Calu3 (cell line): ENCODE measurements at regions not wholly inside any gene's neighbourhood (a gene's known extent, or its start where the extent isn't known, plus 50 kb on each side); places are given as distances from the start of the nearest gene placed in this dataset.

Experiments
- BruUV-seq: library from RNA; stranded (reverse); fragments of 400-500 nt; replicated peaks from 2 replicates; lab custom pipeline; 2021; lab: Mats Ljungman, UMichigan
- CTCF ChIA-PET: fragments of 300-600 bp; sonication (Branson Sonifier 250); formaldehyde crosslinking; loops from one replicate; lab custom pipeline; 2022; ENCODE audit warnings: antibody characterized with exemption; lab: Charles Lee
- DNase-seq: peaks from one replicate; pipeline ENCODE4 v3.0.0; 2022
- H3K27ac Mint-ChIP-seq: one replicate; pipeline ENCODE4 v1.8.0; 2022; ENCODE audit warnings: mixed read lengths; ENCODE audit not compliant: unreplicated experiment
- H3K27me3 Mint-ChIP-seq: one replicate; pipeline ENCODE4 v1.8.0; 2022; ENCODE audit warnings: mixed read lengths; ENCODE audit not compliant: unreplicated experiment
- H3K36me3 Mint-ChIP-seq: one replicate; pipeline ENCODE4 v1.8.0; 2022; ENCODE audit warnings: mild to moderate bottlenecking, moderate library complexity, mixed read lengths; ENCODE audit not compliant: insufficient read depth, unreplicated experiment
- H3K4me1 Mint-ChIP-seq: one replicate; pipeline ENCODE4 v1.8.0; 2022; ENCODE audit warnings: mild to moderate bottlenecking, low read depth, mixed read lengths; ENCODE audit not compliant: unreplicated experiment
- H3K4me3 Mint-ChIP-seq: one replicate; pipeline ENCODE4 v1.8.0; 2022; ENCODE audit warnings: mild to moderate bottlenecking, low read depth, moderate library complexity, mixed read lengths; ENCODE audit not compliant: unreplicated experiment
- H3K9me3 Mint-ChIP-seq: one replicate; pipeline ENCODE4 v1.8.0; 2022; ENCODE audit warnings: low read depth, mixed read lengths; ENCODE audit not compliant: unreplicated experiment
- CTCF ChIP-seq: fragments of 200-600 bp; IDR thresholded peaks from one replicate; pipeline ENCODE4 v1.8.0; 2022; ENCODE audit warnings: antibody characterized with exemption; ENCODE audit not compliant: unreplicated experiment
- intact Hi-C: fragments of 100-400 bp; cut with micrococcal nuclease; formaldehyde crosslinking; loops from one replicate; pipeline ENCODE4 v1.10.0; 2022; ENCODE audit not compliant: unreplicated experiment

GRCh38 chr6:82068721-82069120 is 178.8 kb downstream of the IBTK start:
- CTCF ChIA-PET, result no interaction called here
- H3K9me3 Mint-ChIP-seq, result no peaks in the 10 kb centered on the region
- TF ChIP-seq CTCF, result no peak

GRCh38 chr6:82066991-82067411 is 180.5 kb downstream of the IBTK start:
- Mint-ChIP-seq H3K9me3 (no peaks in the 10 kb centered on the region), H3K36me3 (no peaks in the 10 kb centered on the region), H3K4me1 (no peaks in the 10 kb centered on the region), H3K4me3 (no peak overlapping the region), H3K27ac (no peak overlapping the region), H3K27me3 (no peaks in the 10 kb centered on the region)
- CTCF ChIA-PET, result interaction anchor here (0.6 kb wide), 1 partner anchor 926 kb away, joined by 3 read pairs; no protein-coding TSS in a partner anchor
- TF ChIP-seq CTCF, result no peak
- intact Hi-C loops, result no loop called here
- no peak for DNase-seq
- BruUV-seq, result no TSS peak

More at GRCh38 chr6:82068721-82069120, 178.8 kb downstream of the IBTK start:
- DNase-seq, result no peak
- no peak overlapping the region for H3K27ac Mint-ChIP-seq
- BruUV-seq, result no TSS peak
- no peaks in the 10 kb centered on the region for H3K36me3 Mint-ChIP-seq
- no peak overlapping the region for H3K4me3 Mint-ChIP-seq
- no peaks in the 10 kb centered on the region for H3K27me3 Mint-ChIP-seq
- H3K4me1 Mint-ChIP-seq, result no peaks in the 10 kb centered on the region
- intact Hi-C loops, result no loop called here

GRCh38 chr6:82066196-82066595 is 181.3 kb downstream of the IBTK start:
- CTCF ChIA-PET, result no interaction called here
- Mint-ChIP-seq H3K27ac (no peak overlapping the region), H3K9me3 (no peaks in the 10 kb centered on the region), H3K4me1 (no peaks in the 10 kb centered on the region), H3K27me3 (no peaks in the 10 kb centered on the region), H3K36me3 (no peaks in the 10 kb centered on the region), H3K4me3 (no peak overlapping the region)
- no peak for DNase-seq
- no TSS peak for BruUV-seq
- no peak for TF ChIP-seq CTCF
- intact Hi-C loops, result no loop called here

- no peaks in the 10 kb centered on the region for H3K27me3 Mint-ChIP-seq
- no peak for TF ChIP-seq CTCF
- no peak for DNase-seq
- intact Hi-C loops, result no loop called here
- no TSS peak for BruUV-seq
- no peak overlapping the region for H3K27ac Mint-ChIP-seq
- CTCF ChIA-PET, result no interaction called here
- no peak overlapping the region for H3K4me3 Mint-ChIP-seq
- no peaks in the 10 kb centered on the region for H3K4me1 Mint-ChIP-seq
- H3K9me3 Mint-ChIP-seq, result no peaks in the 10 kb centered on the region
- no peaks in the 10 kb centered on the region for H3K36me3 Mint-ChIP-seq
Observed at GRCh38 chr6:82063574-82063973, 184.0 kb downstream of the IBTK start.
